GM12892 (cell line): ENCODE measurements at regions not wholly inside any gene's neighbourhood (a gene's known extent, or its start where the extent isn't known, plus 50 kb on each side); places are given as distances from the start of the nearest gene placed in this dataset.

ENCODE experiments used
- POLR2A ChIP-seq: IDR thresholded peaks from 2 replicates; pipeline ENCODE4 v1.6.1; 2011; ENCODE audit warnings: low read depth, low read length, control low read depth
- POLR2AphosphoS5 ChIP-seq: IDR thresholded peaks from 2 replicates; pipeline ENCODE4 v1.6.1; 2011; ENCODE audit warnings: low read depth, low read length, control low read depth
- TAF1 ChIP-seq: IDR thresholded peaks from 2 replicates; pipeline ENCODE4 v1.6.1; 2011; ENCODE audit warnings: low read depth, mild to moderate bottlenecking, control low read depth, low read length, borderline replicate concordance

DNA sequence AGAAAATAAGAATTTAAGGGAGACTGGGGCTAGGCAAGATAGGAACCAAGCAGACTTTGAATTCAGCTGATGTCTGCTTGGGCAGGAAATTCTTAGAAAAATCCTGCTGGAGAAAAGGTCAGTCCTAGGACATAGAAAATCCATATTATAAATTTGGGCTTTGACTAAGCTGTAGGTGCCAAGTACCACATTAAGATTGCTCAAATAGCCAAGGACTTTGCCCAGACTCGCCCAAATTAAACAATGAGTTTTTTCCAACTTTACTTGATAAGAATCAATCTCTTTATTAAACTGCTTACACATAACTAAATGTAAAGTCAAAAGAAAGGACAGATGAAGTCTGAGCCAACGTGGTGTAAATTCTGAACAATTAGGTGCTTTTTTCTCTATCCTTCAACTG lies 95.4 kb downstream of the FUNDC1 start:
- TF ChIP-seq POLR2A (no peak), POLR2AphosphoS5 (no peak), TAF1 (no peak)
